T47D (cell line): ENCODE measurements at regions not wholly inside any gene's neighbourhood (a gene's known extent, or its start where the extent isn't known, plus 50 kb on each side); places are given as distances from the start of the nearest gene placed in this dataset.

Experiments
- DNase-seq, 2 experiments: peaks; one replicate each; pipeline versions ENCODE4 v3.0.0 to v3.0.0-alpha.2; 2011 to 2012; ENCODE audit warnings: low read depth in 1 of 2, low spot score in 1 of 2
- JUND ChIP-seq: IDR thresholded peaks from 2 replicates; pipeline ENCODE4 v1.6.1; 2012; ENCODE audit warnings: low read depth
- in situ Hi-C: cut with HindIII; loops from 2 replicates; pipeline ENCODE4 v1.10.0; 2016; ENCODE audit warnings: low sequenced_read_pairs, low pct_unique_long_range_greater_than_20kb

DNA sequence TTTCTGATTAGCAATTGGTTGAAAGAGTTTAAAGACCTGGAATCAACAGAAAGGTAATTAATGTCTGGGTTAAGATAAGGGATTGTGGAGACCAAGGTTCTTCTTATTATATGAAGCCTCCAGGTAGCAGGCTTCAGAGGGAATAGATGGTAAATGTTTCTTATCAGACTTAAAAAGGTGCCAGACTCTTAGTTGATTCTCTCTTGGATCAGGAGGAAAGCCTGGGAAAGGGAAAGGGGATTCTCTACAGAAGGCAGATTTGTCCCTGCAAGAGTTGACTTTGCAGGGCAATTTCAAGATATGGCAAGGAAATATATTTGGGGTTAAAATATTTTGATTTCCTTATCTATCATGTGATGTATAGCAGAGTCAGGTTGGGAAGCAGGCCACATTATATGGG lies 153.1 kb upstream of the ARL4C start:
- in situ Hi-C loops = no loop called here
- no peak for TF ChIP-seq JUND
- no peak for DNase-seq

- TF ChIP-seq JUND = no peak
- in situ Hi-C loops = no loop called here
- no peak for DNase-seq
Observed at GRCh38 chr2:234643407-234643806, 146.5 kb upstream of the ARL4C start.

GRCh38 chr2:234641086-234641485 lies 144.2 kb upstream of the ARL4C start:
- DNase-seq = no peak
- in situ Hi-C loops = no loop called here
- no peak for TF ChIP-seq JUND

GRCh38 chr2:234640657-234641056 lies 143.8 kb upstream of the ARL4C start:
- no peak for TF ChIP-seq JUND
- no peak for DNase-seq
- in situ Hi-C loops = no loop called here

- no peak for DNase-seq
- TF ChIP-seq JUND = no peak
- in situ Hi-C loops = no loop called here
Observed at GRCh38 chr2:234638966-234639365, 142.1 kb upstream of the ARL4C start.

DNA sequence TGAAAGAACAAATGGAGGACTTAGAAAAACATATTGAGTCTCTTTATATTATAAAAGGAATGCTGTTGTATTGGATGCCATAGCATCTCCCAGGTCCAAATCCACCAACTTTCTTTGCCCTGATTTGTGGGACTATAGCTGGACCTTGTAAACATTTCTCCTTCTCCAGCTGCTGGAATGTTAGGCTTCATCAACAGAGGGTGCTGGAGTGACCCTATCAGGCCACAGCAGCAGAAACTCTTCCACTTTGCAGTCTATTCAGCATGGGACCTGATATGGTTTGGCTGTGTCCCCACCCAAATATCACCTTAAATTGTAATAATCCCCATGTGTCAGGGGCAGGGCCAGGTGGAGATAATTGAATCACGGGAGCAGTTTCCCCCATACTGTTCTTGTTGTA lies 138.4 kb upstream of the ARL4C start:
- in situ Hi-C loops = no loop called here
- TF ChIP-seq JUND = no peak
- DNase-seq = peak in 1 of 2 experiments; percentile 40

DNA sequence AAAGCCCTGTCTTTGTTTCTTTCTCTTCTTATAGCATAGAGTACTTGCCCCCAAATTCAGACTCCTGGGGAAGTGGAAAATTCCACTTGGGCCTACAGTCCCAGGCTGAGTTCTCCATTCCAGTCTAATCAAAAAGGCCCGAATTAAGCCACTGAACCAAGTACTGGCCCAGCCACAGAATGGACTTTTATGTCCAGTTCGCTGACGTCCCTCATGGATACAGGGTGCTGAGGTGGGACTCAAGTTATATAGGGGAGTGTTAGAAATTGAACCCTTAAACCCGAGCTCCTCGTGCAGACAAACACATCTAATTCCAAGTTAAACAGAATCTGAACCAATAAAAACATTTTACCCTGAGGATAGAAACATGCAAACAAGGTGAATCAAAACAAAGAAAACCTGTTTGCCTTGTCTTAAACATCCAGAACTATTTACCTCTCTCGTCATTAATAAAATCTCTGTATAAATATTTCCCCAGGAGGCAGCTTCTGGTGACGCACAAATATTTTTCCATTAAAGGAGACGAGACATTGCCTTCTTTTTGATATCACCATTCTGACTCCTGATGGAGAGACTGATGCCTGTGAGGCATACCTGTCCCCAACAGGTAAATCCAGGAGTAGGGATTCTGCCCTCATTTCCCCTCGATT lies 136.8 kb upstream of the ARL4C start:
- peak; percentile 43; the same call in 1 of the 2 replicates for TF ChIP-seq JUND
- in situ Hi-C loops = no loop called here
- DNase-seq = peak; percentile 11 to 84

DNA sequence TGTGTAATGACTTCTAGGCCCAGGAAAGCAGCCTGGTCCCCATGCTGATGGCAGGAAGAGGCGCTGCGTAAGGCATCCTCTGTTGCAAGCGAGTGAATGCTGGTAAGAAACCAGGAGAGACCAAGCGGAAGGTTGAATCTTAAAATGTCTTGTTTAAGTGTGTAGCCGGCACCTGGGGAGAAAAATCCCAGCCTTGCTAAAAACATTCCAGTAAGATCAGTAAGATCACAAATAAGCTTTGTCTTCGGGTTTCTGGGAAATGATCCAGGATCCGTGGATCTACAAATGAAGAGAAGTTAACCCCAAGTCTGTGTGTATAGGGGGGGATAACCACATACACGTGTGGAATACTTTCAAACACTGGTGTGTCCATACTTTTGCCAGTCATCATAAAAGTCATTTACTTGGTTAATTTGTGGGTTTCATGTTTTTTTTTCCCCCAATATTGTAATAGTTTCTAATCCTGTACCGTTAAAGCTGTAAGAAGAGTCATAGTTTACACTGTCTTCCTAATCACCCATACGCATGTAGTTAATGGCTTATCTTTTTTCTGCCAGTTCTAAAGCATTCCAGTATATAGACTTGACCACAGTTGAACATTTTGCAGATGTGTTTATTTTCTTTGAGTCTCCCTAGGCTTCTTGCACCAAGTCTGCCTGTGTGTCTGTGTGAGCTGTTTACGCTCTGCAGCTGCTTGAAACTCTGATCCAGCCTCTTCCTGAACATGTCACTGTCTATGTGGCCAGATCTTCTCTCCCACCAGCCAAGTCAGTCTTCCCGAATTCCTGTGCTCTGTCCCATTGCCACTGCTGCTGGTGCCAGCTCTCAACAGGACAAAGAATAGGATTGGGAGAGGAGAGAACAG lies 135.9 kb upstream of the ARL4C start:
- in situ Hi-C loops = no loop called here
- DNase-seq = peak in 1 of 2 experiments; percentile 46

GRCh38 chr2:234631646-234632514 lies 135.0 kb upstream of the ARL4C start:
- TF ChIP-seq JUND = no peak
- in situ Hi-C loops = no loop called here
- DNase-seq = peak in 1 of 2 experiments; percentile 37

More for the DNA sequence above, 135.9 kb upstream of the ARL4C start:
- TF ChIP-seq JUND = no peak

DNA sequence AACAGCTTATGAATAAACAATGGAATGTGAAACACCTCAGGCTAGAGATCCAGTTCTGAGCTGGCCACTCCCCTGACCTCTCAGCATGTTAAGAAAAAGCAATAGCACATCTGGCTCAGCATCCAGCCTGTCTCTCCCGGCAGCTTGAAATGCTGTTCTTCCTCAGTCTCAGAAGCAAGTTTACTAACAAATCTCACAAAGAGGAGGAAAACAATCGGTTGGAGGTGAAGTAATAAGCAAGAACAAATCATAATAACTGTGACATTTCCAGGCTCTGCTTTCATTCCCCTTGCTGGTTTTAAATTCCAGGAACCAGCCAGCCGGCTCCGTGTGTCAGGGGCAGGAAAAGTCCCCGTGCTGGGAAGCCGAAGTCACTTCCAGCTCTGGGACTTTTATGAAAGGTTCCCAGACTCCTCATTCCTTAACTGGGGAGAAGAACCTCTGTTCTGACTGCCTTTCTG lies 133.9 kb upstream of the ARL4C start:
- in situ Hi-C loops = no loop called here
- TF ChIP-seq JUND = no peak
- no peak for DNase-seq

DNA sequence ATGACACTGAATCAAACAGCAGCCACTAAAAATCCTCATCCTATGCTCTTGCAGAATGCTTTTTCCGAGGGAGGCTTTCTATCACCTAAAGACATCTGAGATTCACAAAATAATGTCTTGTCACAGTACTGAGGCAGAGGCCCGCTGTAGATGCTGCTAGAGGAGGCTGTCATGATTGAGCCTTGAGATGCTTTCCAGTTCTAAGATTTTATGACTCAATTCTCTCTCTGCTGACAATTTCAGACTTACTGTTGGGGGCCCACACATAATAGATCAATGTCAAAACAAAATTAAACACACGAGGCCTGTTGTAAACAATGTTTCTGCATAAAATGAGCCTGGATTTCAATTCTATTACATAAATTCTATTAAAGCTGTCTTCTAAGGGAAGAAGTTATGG lies 132.7 kb upstream of the ARL4C start:
- no peak for TF ChIP-seq JUND
- in situ Hi-C loops = no loop called here
- no peak for DNase-seq

GRCh38 chr2:234628953-234629352 lies 132.1 kb upstream of the ARL4C start:
- in situ Hi-C loops = no loop called here
- TF ChIP-seq JUND = no peak
- peak in 1 of 2 experiments; percentile 41 for DNase-seq
